ENCODE measurements at regions not wholly inside any gene's neighbourhood (a gene's known extent, or its start where the extent isn't known, plus 50 kb on each side); places are given as distances from the start of the nearest gene placed in this dataset.

- no peak for TF ChIP-seq CTCF (IDR thresholded peaks at IDR 0.05 in 4 of 5, conservative IDR thresholded peaks at IDR 0.05 in 1 of 5)
- TF ChIP-seq POLR2A (IDR thresholded peaks at IDR 0.05), result no peak
Observed at GRCh38 chr16:14013145-14013570, 58.0 kb upstream of the MRTFB start.

Data from gastrocnemius medialis (tissue), 4 donors.